Osteocyte (in vitro differentiated cells): ENCODE measurements at regions not wholly inside any gene's neighbourhood (a gene's known extent, or its start where the extent isn't known, plus 50 kb on each side); places are given as distances from the start of the nearest gene placed in this dataset.

Experiments used
- DNase-seq: peaks from one replicate; pipeline ENCODE4 v3.0.0; 2021; ENCODE audit warnings: mixed read lengths; ENCODE audit not compliant: unreplicated experiment; ENCODE audit errors: extremely low spot score
- H3K27ac Mint-ChIP-seq: one replicate; pipeline ENCODE4 v1.8.0; 2021; ENCODE audit warnings: mild to moderate bottlenecking, mixed read lengths; ENCODE audit not compliant: unreplicated experiment
- H3K27me3 Mint-ChIP-seq: one replicate; pipeline ENCODE4 v1.8.0; 2021; ENCODE audit warnings: mixed read lengths; ENCODE audit not compliant: unreplicated experiment
- H3K36me3 Mint-ChIP-seq: one replicate; pipeline ENCODE4 v1.8.0; 2021; ENCODE audit warnings: mixed read lengths; ENCODE audit not compliant: unreplicated experiment
- H3K4me1 Mint-ChIP-seq: one replicate; pipeline ENCODE4 v1.8.0; 2021; ENCODE audit warnings: mixed read lengths; ENCODE audit not compliant: unreplicated experiment
- H3K4me3 Mint-ChIP-seq: one replicate; pipeline ENCODE4 v1.8.0; 2021; ENCODE audit warnings: mild to moderate bottlenecking, moderate library complexity, mixed read lengths; ENCODE audit not compliant: unreplicated experiment
- H3K9me3 Mint-ChIP-seq: one replicate; pipeline ENCODE4 v1.8.0; 2021; ENCODE audit warnings: mixed read lengths; ENCODE audit not compliant: unreplicated experiment
- CTCF ChIP-seq: fragments of 200-600 bp; sonication (generic); IDR thresholded peaks from 2 replicates; pipeline ENCODE4 v1.5.0; 2021; ENCODE audit warnings: antibody characterized with exemption, mild to moderate bottlenecking, moderate library complexity

DNA sequence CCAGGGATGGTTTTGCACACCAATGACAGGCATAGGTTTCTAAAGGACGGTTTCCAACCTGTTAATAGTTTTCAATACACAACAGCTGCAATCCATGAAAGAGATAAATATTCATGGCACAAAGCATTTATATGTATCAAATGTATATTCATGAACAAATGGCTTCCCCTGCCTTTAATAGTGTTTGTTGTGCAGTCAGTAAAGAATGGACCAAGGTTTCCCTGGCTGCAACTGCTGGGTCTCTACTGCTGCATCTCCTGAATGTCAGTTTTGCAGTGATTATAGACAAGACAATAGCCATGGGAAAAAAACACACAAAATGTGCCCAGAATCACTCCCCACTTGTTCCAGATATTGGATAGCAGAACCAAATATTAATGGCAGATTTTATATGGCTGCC, 284.1 kb downstream of the BTG1 start:
- DNase-seq: no peak
- H3K27ac Mint-ChIP-seq: no peak overlapping the region
- no peaks in the 10 kb centered on the region for H3K9me3 Mint-ChIP-seq
- no peak for TF ChIP-seq CTCF
- H3K4me3 Mint-ChIP-seq: no peak overlapping the region
- H3K36me3 Mint-ChIP-seq: no peaks in the 10 kb centered on the region
- H3K27me3 Mint-ChIP-seq: no peaks in the 10 kb centered on the region
- H3K4me1 Mint-ChIP-seq: no peaks in the 10 kb centered on the region

- DNase-seq: no peak
These were observed 286.3 kb downstream of the BTG1 start for GRCh38 chr12:91859347-91859746.

DNA sequence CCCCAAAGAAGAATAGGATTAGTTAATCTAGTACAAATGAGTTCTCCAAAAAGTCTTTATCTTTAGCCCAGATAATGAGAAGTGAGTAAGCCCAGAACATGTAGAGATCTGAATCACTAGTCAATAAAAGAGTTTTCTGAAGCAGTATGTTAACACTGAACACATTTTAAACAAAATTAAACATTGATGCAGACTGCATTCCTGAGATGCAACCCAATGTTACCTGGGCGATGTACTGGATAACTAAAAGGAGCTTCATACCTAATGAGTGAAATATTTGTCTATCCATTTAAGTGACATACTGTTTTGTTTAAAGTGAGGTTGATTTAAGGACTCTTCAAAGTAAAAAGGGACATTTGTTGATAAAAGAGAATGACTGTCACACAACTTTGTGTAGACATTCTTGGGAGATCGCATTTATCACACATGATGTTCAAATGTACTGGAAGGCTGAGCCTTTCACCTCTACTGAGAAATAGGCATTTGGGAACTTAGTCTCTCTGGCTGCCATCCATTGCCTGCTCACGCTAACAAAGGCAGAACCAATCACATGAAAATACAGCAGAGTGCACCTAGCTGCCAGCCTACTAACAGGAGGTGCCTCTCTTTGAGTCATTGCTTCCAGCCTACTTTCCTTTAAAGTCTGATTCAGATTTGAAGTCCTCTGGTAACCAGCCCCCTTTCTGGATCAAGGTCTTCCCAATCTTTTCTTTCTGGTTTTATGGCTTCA, 287.7 kb downstream of the BTG1 start:
- Mint-ChIP-seq H3K4me3 (no peak overlapping the region), H3K36me3 (no peaks in the 10 kb centered on the region), H3K27ac (no peak overlapping the region), H3K9me3 (no peaks in the 10 kb centered on the region), H3K4me1 (peaks cover 5% of the 10 kb centered on the region), H3K27me3 (no peaks in the 10 kb centered on the region)
- no peak for TF ChIP-seq CTCF
- DNase-seq: no peak

More at GRCh38 chr12:91859347-91859746, 286.3 kb downstream of the BTG1 start:
- Mint-ChIP-seq H3K4me3 (no peak overlapping the region), H3K36me3 (no peaks in the 10 kb centered on the region), H3K27me3 (no peaks in the 10 kb centered on the region), H3K4me1 (peaks cover 4% of the 10 kb centered on the region), H3K27ac (no peak overlapping the region), H3K9me3 (no peaks in the 10 kb centered on the region)
- TF ChIP-seq CTCF: no peak

DNA sequence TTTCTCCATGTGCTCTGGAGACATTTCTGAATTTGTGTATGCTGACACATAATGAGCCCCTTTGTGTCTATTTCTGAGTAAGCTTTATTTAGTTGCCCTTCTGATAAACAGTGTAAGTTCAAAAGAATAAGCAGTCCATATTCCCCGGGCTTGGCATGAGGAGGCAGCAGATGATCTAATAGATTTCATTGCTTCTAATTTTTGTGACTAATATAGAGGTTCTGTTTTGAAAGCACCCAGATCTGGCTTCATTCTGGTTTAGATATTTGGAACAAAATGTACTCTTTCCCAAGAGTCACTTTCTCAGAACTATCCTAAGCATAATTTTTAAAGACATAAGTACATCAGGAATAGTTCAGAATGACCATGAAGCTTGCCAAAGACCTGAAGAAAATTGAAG, 290.9 kb downstream of the BTG1 start:
- Mint-ChIP-seq H3K4me3 (no peak overlapping the region), H3K36me3 (no peaks in the 10 kb centered on the region), H3K27me3 (no peaks in the 10 kb centered on the region), H3K9me3 (no peaks in the 10 kb centered on the region), H3K27ac (peak overlapping the region; percentile 15), H3K4me1 (peaks cover 10% of the 10 kb centered on the region)
- no peak for TF ChIP-seq CTCF
- DNase-seq: no peak

GRCh38 chr12:91853350-91854127, 292.1 kb downstream of the BTG1 start:
- H3K4me3 Mint-ChIP-seq: no peak overlapping the region
- no peaks in the 10 kb centered on the region for H3K27me3 Mint-ChIP-seq
- peaks cover 10% of the 10 kb centered on the region for H3K4me1 Mint-ChIP-seq
- no peaks in the 10 kb centered on the region for H3K36me3 Mint-ChIP-seq
- DNase-seq: no peak
- H3K27ac Mint-ChIP-seq: no peak overlapping the region
- H3K9me3 Mint-ChIP-seq: peaks cover under 1% of the 10 kb centered on the region
- no peak for TF ChIP-seq CTCF
